LNCaP clone FGC (cell line): ENCODE measurements at regions not wholly inside any gene's neighbourhood (a gene's known extent, or its start where the extent isn't known, plus 50 kb on each side); places are given as distances from the start of the nearest gene placed in this dataset.

Experiments used
- DNase-seq: peaks from one replicate; pipeline ENCODE4 v3.0.0-alpha.2; 2011; ENCODE audit warnings: low read depth
- H3K4me3 ChIP-seq: 2 replicates; pipeline ENCODE4 v1.5.1; 2011; ENCODE audit warnings: mild to moderate bottlenecking, low read depth, low read length, control low read depth
- TF ChIP-seq, protein P1 (sequence below): IDR thresholded peaks from 2 replicates; pipeline ENCODE4 v1.5.1; 2012; ENCODE audit warnings: mild to moderate bottlenecking; ENCODE audit not compliant: control insufficient read depth, insufficient read depth; ENCODE audit errors: extremely low read depth

DNA sequence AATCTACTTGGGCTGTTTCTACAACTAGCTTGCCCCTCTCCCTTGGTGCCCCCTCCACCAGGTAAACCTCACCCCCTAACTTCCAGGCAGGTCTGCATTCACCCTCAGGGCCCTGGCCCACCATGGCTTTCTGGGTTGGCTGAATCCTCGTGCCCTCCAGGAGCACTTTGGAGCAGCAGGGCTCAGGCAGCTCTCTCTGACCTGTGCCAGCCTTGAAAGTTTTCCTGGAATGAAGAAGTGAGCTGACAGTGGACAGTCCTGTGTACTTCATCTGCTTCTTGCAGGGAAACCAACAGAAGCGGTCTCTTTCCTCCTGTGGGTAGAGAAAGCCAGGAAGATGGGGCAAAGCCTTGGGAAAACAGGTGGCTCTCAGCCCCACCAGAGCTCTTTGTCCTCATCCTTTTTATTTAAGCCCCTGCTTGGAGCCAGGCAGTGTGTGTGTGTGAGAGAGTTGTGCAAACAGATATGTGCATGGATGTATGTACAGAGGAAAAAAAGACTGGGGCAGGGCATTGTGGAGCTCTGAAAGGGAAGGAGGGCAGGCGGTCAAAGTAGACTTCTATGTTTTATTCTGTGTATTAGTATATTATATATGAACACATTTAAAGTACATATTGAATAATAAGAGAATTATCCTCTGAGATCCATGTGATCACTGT, 62.3 kb upstream of the SPRY4 start:
- DNase-seq, result no peak
- no peak overlapping the region for H3K4me3 ChIP-seq
- TF ChIP-seq, protein P1, sequence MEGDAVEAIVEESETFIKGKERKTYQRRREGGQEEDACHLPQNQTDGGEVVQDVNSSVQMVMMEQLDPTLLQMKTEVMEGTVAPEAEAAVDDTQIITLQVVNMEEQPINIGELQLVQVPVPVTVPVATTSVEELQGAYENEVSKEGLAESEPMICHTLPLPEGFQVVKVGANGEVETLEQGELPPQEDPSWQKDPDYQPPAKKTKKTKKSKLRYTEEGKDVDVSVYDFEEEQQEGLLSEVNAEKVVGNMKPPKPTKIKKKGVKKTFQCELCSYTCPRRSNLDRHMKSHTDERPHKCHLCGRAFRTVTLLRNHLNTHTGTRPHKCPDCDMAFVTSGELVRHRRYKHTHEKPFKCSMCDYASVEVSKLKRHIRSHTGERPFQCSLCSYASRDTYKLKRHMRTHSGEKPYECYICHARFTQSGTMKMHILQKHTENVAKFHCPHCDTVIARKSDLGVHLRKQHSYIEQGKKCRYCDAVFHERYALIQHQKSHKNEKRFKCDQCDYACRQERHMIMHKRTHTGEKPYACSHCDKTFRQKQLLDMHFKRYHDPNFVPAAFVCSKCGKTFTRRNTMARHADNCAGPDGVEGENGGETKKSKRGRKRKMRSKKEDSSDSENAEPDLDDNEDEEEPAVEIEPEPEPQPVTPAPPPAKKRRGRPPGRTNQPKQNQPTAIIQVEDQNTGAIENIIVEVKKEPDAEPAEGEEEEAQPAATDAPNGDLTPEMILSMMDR, result no peak

DNA sequence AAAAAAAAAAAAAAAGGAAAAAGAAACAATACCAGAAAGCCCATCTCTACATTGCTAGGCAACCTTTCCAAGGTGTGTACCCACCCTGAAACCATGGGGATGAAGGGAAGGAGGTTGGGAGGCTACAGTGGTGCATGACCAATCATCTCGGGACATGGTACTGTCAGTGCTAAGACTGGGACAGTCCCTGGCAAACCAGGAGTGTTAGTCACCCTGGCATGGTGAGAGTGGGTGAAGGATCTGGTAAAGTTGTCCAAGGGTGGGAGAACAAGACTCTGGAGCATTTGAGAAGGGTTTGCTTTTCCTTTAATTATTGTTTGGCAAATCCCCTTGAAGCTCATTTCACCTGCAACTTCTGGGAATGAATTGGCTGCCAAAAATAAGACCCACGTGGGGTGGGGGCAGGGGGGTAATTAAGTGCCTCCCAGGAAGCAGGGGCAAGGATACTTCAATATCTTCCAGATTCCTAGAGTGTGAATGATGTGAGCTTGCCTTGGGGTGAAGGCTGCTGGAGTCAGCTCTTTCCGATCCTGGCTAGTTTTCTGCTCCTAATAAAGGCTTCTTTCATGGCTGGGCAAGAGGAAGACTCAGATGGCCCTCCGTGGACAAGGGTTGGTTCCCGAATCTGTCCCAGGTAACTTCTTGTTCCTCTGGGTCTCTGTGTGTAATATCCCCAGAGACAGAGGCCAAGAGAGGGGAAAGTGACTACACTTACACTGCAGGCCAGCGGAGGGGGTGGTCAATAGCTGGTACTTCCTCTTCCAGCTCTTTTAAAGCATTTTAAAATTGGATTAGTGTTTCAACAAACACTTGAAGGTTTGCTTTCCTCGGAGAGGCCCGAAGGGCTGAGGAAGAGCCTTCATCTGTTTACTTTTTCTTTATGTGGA, 61.6 kb upstream of the SPRY4 start:
- DNase-seq, result no peak
- TF ChIP-seq, protein P1, result no peak
- no peak overlapping the region for H3K4me3 ChIP-seq

DNA sequence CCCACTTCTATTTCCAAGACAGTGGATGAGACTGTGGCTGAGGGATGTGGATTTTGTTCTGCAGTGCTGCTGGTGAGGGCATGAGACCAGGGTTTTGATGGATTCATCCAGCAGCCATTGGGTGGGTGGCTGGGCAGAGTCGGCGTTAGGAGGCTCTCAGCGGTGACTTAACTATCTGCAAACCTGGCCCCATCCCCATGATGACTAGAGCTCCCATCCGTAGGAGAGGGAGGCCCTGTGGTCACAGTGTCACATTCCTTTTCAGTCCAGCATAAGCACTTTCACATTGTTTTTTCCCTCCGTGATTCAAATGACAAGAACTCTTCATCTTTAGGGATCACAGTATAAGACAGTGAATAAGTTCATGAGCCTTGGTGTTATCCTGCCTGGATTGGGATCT, 60.4 kb upstream of the SPRY4 start:
- H3K4me3 ChIP-seq, result no peak overlapping the region
- DNase-seq, result no peak
- TF ChIP-seq, protein P1, result no peak

DNA sequence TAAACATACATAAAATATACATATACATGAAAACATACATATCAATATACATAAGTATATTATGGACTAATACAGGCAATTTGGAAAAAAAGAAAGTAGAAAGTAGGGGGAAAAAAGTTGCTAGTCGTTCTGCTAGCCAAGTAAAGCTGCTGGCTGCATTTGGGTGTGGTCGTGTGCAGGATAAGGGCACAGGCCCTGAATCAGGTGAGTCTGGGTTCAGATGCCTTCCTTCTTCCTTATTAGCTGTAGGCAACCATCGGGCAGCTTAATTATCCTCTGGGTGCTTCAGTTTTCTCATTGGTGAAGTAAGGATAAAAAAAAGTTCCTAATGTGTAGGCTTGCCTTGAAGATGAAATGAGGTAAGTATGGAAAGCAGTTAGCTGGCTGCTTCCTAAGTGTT, 59.2 kb upstream of the SPRY4 start:
- TF ChIP-seq, protein P1, result no peak
- no peak overlapping the region for H3K4me3 ChIP-seq
- DNase-seq, result no peak

DNA sequence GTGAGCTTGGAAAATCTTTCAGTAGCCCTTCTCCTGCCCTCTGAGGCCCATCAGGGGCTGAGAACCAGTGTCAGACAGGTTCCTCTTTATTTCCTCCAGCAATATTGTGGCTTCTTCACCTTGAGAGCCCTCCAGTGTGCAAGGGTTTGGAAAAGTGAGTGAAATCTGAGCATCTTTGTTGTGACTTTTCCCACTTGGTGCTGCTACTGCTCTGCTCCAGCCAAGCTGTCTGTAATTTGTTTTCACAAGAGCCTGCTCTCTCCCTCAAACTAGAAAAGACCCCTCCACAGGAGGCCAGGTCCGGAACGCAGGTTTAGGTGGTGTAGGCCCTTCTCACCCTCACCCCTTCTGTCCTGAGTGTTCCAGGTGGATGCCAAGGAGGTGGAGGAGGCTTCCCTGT, 57.4 kb upstream of the SPRY4 start:
- TF ChIP-seq, protein P1, result no peak
- H3K4me3 ChIP-seq, result no peak overlapping the region
- DNase-seq, result no peak

DNA sequence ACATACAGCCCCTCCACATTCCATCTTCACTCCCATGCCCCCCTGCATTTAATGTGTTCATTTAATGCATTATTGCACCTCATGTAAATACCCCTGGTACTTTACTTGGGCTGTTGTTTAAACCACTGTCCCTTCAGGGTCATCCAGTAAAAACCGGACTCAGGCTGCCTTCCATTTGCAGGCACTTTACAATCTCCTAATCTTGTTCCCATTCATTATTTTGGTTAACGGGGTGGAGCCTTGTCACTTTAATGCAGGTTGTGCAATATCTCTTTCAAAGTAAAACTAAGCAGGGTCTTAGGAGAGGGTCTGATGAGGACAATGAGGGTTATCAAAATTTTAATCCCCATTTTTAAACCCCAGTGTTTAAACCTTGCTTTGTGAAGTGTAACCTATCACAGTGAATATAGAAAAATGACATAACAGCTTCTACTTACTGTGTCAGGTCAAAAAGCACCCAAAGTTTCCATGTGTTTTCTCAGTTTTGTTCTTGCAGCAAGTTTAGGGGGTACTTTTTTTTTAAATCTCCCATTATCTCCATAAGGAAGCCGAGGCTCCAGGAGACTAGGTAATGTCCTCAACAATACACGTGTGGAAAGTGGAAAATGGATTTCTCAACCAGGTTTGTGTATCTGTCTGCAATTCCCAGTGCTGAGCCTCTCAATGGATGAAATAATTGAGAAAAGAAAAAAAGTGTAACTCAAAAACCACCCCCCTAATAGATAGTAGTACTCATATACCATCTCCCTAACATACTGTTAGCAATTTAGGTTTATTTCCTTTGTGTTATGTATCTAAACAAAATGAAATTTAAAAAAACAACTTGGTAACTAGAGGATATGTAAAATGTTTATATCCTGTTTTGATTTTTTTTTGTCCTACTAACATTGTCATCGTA, 54.2 kb upstream of the SPRY4 start:
- no peak overlapping the region for H3K4me3 ChIP-seq
- DNase-seq, result no peak
- TF ChIP-seq, protein P1, result no peak
